Esophagus muscularis mucosa (tissue), 4 donors: ENCODE measurements at regions not wholly inside any gene's neighbourhood (a gene's known extent, or its start where the extent isn't known, plus 50 kb on each side); places are given as distances from the start of the nearest gene placed in this dataset.

ENCODE experiments used
- DNase-seq: peaks from one replicate; pipeline ENCODE4 v3.0.0-alpha.2; 2017; ENCODE audit errors: extremely low spot score
- H3K27ac ChIP-seq, 4 donors: fragments of 200-600 bp; sonication (generic); replicated peaks in 1 of 4; 1 replicate in 3 of 4; 2 replicates in 1 of 4; pipeline ENCODE4 v1.5.1; 2016 to 2019; ENCODE audit warnings: mild to moderate bottlenecking in 1 of 4
- H3K27me3 ChIP-seq, 4 donors: fragments of 200-600 bp; sonication (generic); one replicate each; pipeline versions ENCODE4 v1.5.1 to v1.6.0; 2016 to 2019
- H3K36me3 ChIP-seq, 4 donors: fragments of 200-600 bp; sonication (generic); one replicate each; pipeline ENCODE4 v1.5.1; 2016 to 2019
- H3K4me1 ChIP-seq, 4 donors: fragments of 200-600 bp; sonication (generic); one replicate each; pipeline ENCODE4 v1.5.1; 2016 to 2019
- H3K4me3 ChIP-seq, 4 donors: fragments of 200-600 bp; sonication (generic); 1 replicate in 2 of 4; 2 replicates in 2 of 4; pipeline ENCODE4 v1.5.1; 2016 to 2019; ENCODE audit warnings: mild to moderate bottlenecking in 4 of 4, moderate library complexity in 1 of 4
- H3K9me3 ChIP-seq, 4 donors: fragments of 200-600 bp; sonication (generic); 1 replicate in 3 of 4; 2 replicates in 1 of 4; pipeline ENCODE4 v1.5.1; 2016 to 2019
- CTCF ChIP-seq, 3 experiments: fragments of 200-600 bp in 2 of 3; fragments of 450-650 bp in 1 of 3; sonication (generic) in 2 of 3; IDR thresholded peaks; one replicate each; pipeline ENCODE4 v1.5.1; 2017 to 2019; ENCODE audit warnings: antibody characterized with exemption in 3 of 3, mild to moderate bottlenecking in 2 of 3, moderate library complexity in 1 of 3
- EP300 ChIP-seq: sonication (generic); formaldehyde crosslinking; IDR thresholded peaks from one replicate; pipeline ENCODE4 v1.6.1; 2017; ENCODE audit warnings: antibody characterized with exemption
- POLR2A ChIP-seq: fragments of 450-650 bp; IDR thresholded peaks from one replicate; pipeline ENCODE4 v1.6.1; 2017; ENCODE audit warnings: antibody characterized with exemption, moderate library complexity, mild to moderate bottlenecking, low read depth
- POLR2AphosphoS5 ChIP-seq, 2 donors: sonication (generic); formaldehyde crosslinking; IDR thresholded peaks; one replicate each; pipeline ENCODE4 v1.6.1; 2017; ENCODE audit warnings: antibody characterized with exemption in 2 of 2
- WGBS: methylation state at CpG from one replicate; pipeline ENCODE4 v1.1.5; 2018; 5-methylcytosine and 5-hydroxymethylcytosine counted together
- intact Hi-C: fragments of 100-400 bp; cut with DNase I; formaldehyde crosslinking; loops from one replicate; pipeline ENCODE4 v1.15.1; 2023

GRCh38 chr1:67991546-67991945, 58.9 kb downstream of the DIRAS3 start:
- Histone ChIP-seq H3K27me3 (no peaks in the 10 kb centered on the region), H3K4me3 (no peak overlapping the region), H3K27ac (no peak overlapping the region), H3K4me1 (no peaks in the 10 kb centered on the region), H3K36me3 (no peaks in the 10 kb centered on the region), H3K9me3 (peaks cover 0 to 5% (median 0%) of the 10 kb centered on the region in 4 donors)
- WGBS = 89% methylated on average over 5 of the region's 5 CpGs
- TF ChIP-seq POLR2A (no peak), POLR2AphosphoS5 (IDR thresholded peaks at IDR 0.05) (no peak), CTCF (IDR thresholded peaks at IDR 0.05) (no peak), EP300 (no peak)
- no peak for DNase-seq
- intact Hi-C loops = no loop called here

GRCh38 chr1:67988066-67988465, 62.4 kb downstream of the DIRAS3 start:
- peaks cover 0 to 5% (median 3%) of the 10 kb centered on the region in 4 donors for H3K4me1 ChIP-seq
- 92% methylated on average over 5 of the region's 5 CpGs for WGBS
- no peaks in the 10 kb centered on the region for H3K9me3 ChIP-seq
- no peak overlapping the region for H3K4me3 ChIP-seq
- no peak for DNase-seq
- H3K36me3 ChIP-seq = no peaks in the 10 kb centered on the region
- intact Hi-C loops = no loop called here
- no peaks in the 10 kb centered on the region for H3K27me3 ChIP-seq
- no peak overlapping the region for H3K27ac ChIP-seq
- TF ChIP-seq POLR2A (no peak), CTCF (IDR thresholded peaks at IDR 0.05) (no peak), POLR2AphosphoS5 (IDR thresholded peaks at IDR 0.05) (no peak), EP300 (no peak)

GRCh38 chr1:67987046-67987799, 63.2 kb downstream of the DIRAS3 start:
- TF ChIP-seq POLR2A = no peak
- no peak for TF ChIP-seq EP300
- no peak for TF ChIP-seq POLR2AphosphoS5 (IDR thresholded peaks at IDR 0.05)
- no peak for TF ChIP-seq CTCF (IDR thresholded peaks at IDR 0.05)
- no peak overlapping the region for H3K27ac ChIP-seq
- H3K9me3 ChIP-seq = no peaks in the 10 kb centered on the region
- DNase-seq = no peak
- WGBS = 84% methylated on average over 12 of the region's 13 CpGs
- H3K36me3 ChIP-seq = no peaks in the 10 kb centered on the region
- intact Hi-C loops = no loop called here
- no peaks in the 10 kb centered on the region for H3K27me3 ChIP-seq
- peaks cover 0 to 5% (median 3%) of the 10 kb centered on the region in 4 donors for H3K4me1 ChIP-seq
- no peak overlapping the region for H3K4me3 ChIP-seq

- TF ChIP-seq POLR2AphosphoS5 (IDR thresholded peaks at IDR 0.05) (no peak), EP300 (no peak), POLR2A (no peak), CTCF (IDR thresholded peaks at IDR 0.05) (no peak)
- no peak for DNase-seq
- intact Hi-C loops = no loop called here
- Histone ChIP-seq H3K4me1 (peaks cover 0 to 11% (median 3%) of the 10 kb centered on the region in 4 donors), H3K36me3 (no peaks in the 10 kb centered on the region), H3K9me3 (no peaks in the 10 kb centered on the region), H3K4me3 (no peak overlapping the region), H3K27me3 (no peaks in the 10 kb centered on the region), H3K27ac (no peak overlapping the region)
- 67% methylated on average over 1 of the region's 1 CpG for WGBS
Measured at GRCh38 chr1:67983867-67984266, 66.6 kb downstream of the DIRAS3 start.

- Histone ChIP-seq H3K27me3 (no peaks in the 10 kb centered on the region), H3K36me3 (no peaks in the 10 kb centered on the region), H3K4me3 (no peak overlapping the region), H3K27ac (no peak overlapping the region), H3K9me3 (no peaks in the 10 kb centered on the region), H3K4me1 (peaks cover 0 to 11% (median 3%) of the 10 kb centered on the region in 4 donors)
- intact Hi-C loops = no loop called here
- DNase-seq = no peak
- no peak for TF ChIP-seq EP300
- 54% methylated on average over 1 of the region's 1 CpG for WGBS
Measured at GRCh38 chr1:67980028-67980427, 70.4 kb downstream of the DIRAS3 start.
